ENCODE measurements at regions not wholly inside any gene's neighbourhood (a gene's known extent, or its start where the extent isn't known, plus 50 kb on each side); places are given as distances from the start of the nearest gene placed in this dataset.

- Histone ChIP-seq H3K36me3 (ENCODE audit: insufficient read depth, low read length) (no peaks in the 10 kb centered on the region), H3K79me2 (ENCODE audit: insufficient read depth, low read length) (no peaks in the 10 kb centered on the region), H3K4me3 (ENCODE audit: low read depth, low read length, poor library complexity, severe bottlenecking) (no peak overlapping the region), H3K27me3 (ENCODE audit: insufficient read depth, low read length) (peaks cover 5% of the 10 kb centered on the region; the same call in 1 of the 2 replicates), H2AFZ (ENCODE audit: low read length) (no peak overlapping the region), H4K20me1 (ENCODE audit: insufficient read depth, low read length) (no peaks in the 10 kb centered on the region), H3K27ac (ENCODE audit: low read depth, low read length, poor library complexity, severe bottlenecking) (no peak overlapping the region), H3K9me3 (ENCODE audit: low read length) (no peaks in the 10 kb centered on the region), H3K9ac (ENCODE audit: low read length) (no peak overlapping the region), H3K4me2 (ENCODE audit: low read length) (no peak overlapping the region), H3K4me1 (ENCODE audit: insufficient read depth, low read length, severe bottlenecking) (no peaks in the 10 kb centered on the region), H3K9me2 (ENCODE audit: low read depth, low read length) (no peaks in the 10 kb centered on the region), H3F3A (ENCODE audit: insufficient read depth, low read length) (no peaks in the 10 kb centered on the region)
- TF ChIP-seq EZH2 (IDR thresholded peaks at IDR 0.05; ENCODE audit: borderline replicate concordance, low read length): no peak
- no peak for TF ChIP-seq CTCF (IDR thresholded peaks at IDR 0.05; ENCODE audit: low read length)
Observed at GRCh38 chr1:68319907-68320306, 87.6 kb upstream of the WLS start.

- no peak for TF ChIP-seq EZH2 (IDR thresholded peaks at IDR 0.05; ENCODE audit: borderline replicate concordance, low read length)
- TF ChIP-seq CTCF (IDR thresholded peaks at IDR 0.05; ENCODE audit: low read length): no peak
- Histone ChIP-seq H3K9me2 (ENCODE audit: low read depth, low read length) (no peaks in the 10 kb centered on the region), H3K9ac (ENCODE audit: low read length) (no peak overlapping the region), H3K4me2 (ENCODE audit: low read length) (no peak overlapping the region), H3K4me1 (ENCODE audit: insufficient read depth, low read length, severe bottlenecking) (no peaks in the 10 kb centered on the region), H2AFZ (ENCODE audit: low read length) (no peak overlapping the region), H3F3A (ENCODE audit: insufficient read depth, low read length) (no peaks in the 10 kb centered on the region), H3K4me3 (ENCODE audit: low read depth, low read length, poor library complexity, severe bottlenecking) (no peak overlapping the region), H3K27ac (ENCODE audit: low read depth, low read length, poor library complexity, severe bottlenecking) (no peak overlapping the region), H3K36me3 (ENCODE audit: insufficient read depth, low read length) (no peaks in the 10 kb centered on the region), H3K27me3 (ENCODE audit: insufficient read depth, low read length) (peaks cover 5% of the 10 kb centered on the region; the same call in 1 of the 2 replicates), H3K9me3 (ENCODE audit: low read length) (no peaks in the 10 kb centered on the region), H3K79me2 (ENCODE audit: insufficient read depth, low read length) (no peaks in the 10 kb centered on the region), H4K20me1 (ENCODE audit: insufficient read depth, low read length) (no peaks in the 10 kb centered on the region)
Observed at GRCh38 chr1:68317543-68317942, 85.2 kb upstream of the WLS start.

- no peaks in the 10 kb centered on the region for H3K27me3 ChIP-seq (ENCODE audit: insufficient read depth, low read length)
- H3K4me2 ChIP-seq (ENCODE audit: low read length): no peak overlapping the region
- no peaks in the 10 kb centered on the region for H3K4me1 ChIP-seq (ENCODE audit: insufficient read depth, low read length, severe bottlenecking)
- H3K9me2 ChIP-seq (ENCODE audit: low read depth, low read length): no peaks in the 10 kb centered on the region
- no peaks in the 10 kb centered on the region for H3K9me3 ChIP-seq (ENCODE audit: low read length)
- no peaks in the 10 kb centered on the region for H3K79me2 ChIP-seq (ENCODE audit: insufficient read depth, low read length)
- H3F3A ChIP-seq (ENCODE audit: insufficient read depth, low read length): no peaks in the 10 kb centered on the region
- H3K36me3 ChIP-seq (ENCODE audit: insufficient read depth, low read length): no peaks in the 10 kb centered on the region
- H3K27ac ChIP-seq (ENCODE audit: low read depth, low read length, poor library complexity, severe bottlenecking): no peak overlapping the region
- H4K20me1 ChIP-seq (ENCODE audit: insufficient read depth, low read length): no peaks in the 10 kb centered on the region
- no peak overlapping the region for H3K4me3 ChIP-seq (ENCODE audit: low read depth, low read length, poor library complexity, severe bottlenecking)
- H2AFZ ChIP-seq (ENCODE audit: low read length): no peak overlapping the region
- TF ChIP-seq EZH2 (IDR thresholded peaks at IDR 0.05; ENCODE audit: borderline replicate concordance, low read length) (no peak), CTCF (IDR thresholded peaks at IDR 0.05; ENCODE audit: low read length) (no peak)
- H3K9ac ChIP-seq (ENCODE audit: low read length): no peak overlapping the region
Observed at GRCh38 chr1:68314151-68314780, 81.9 kb upstream of the WLS start.

All from OCI-LY1 (cell line).